GM23338 (cell line): ENCODE measurements at regions not wholly inside any gene's neighbourhood (a gene's known extent, or its start where the extent isn't known, plus 50 kb on each side); places are given as distances from the start of the nearest gene placed in this dataset.

ENCODE experiments used
- CREB1 ChIP-seq: fragments of 250-450 bp; sonication (Bioruptor Pico); IDR thresholded peaks from 2 replicates; pipeline ENCODE4 v1.5.0; 2020; ENCODE audit warnings: low read depth, mild to moderate bottlenecking, moderate library complexity
- EZH2 ChIP-seq: fragments of 200-600 bp; sonication (generic); IDR thresholded peaks from one replicate; pipeline ENCODE4 v1.8.0; 2017; ENCODE audit warnings: antibody characterized with exemption, mild to moderate bottlenecking, low read depth; ENCODE audit not compliant: unreplicated experiment
- EZH2phosphoT487 ChIP-seq: fragments of 200-600 bp; sonication (generic); IDR thresholded peaks from one replicate; pipeline ENCODE4 v1.8.1; 2018; ENCODE audit warnings: antibody characterized with exemption; ENCODE audit not compliant: unreplicated experiment
- JUNB ChIP-seq: IDR thresholded peaks from one replicate; pipeline ENCODE4 v1.6.1; 2016; ENCODE audit warnings: antibody characterized with exemption; ENCODE audit not compliant: unreplicated experiment
- NANOG ChIP-seq: IDR thresholded peaks from 2 replicates; pipeline ENCODE4 v1.6.1; 2016; ENCODE audit warnings: antibody characterized with exemption, borderline replicate concordance
- POLR2AphosphoS5 ChIP-seq: IDR thresholded peaks from 2 replicates; pipeline ENCODE4 v1.6.1; 2016; ENCODE audit warnings: antibody characterized with exemption, low read depth
- STAT1 ChIP-seq: IDR thresholded peaks from one replicate; pipeline ENCODE4 v1.6.1; 2016; ENCODE audit warnings: antibody characterized with exemption; ENCODE audit not compliant: unreplicated experiment
- ZNF331 ChIP-seq: fragments of 250-450 bp; sonication (Bioruptor Pico); IDR thresholded peaks from 2 replicates; pipeline ENCODE4 v1.5.0; 2020; ENCODE audit warnings: low read depth, mild to moderate bottlenecking, moderate library complexity
- TF ChIP-seq, protein P1 (sequence below), 2 experiments: fragments of 200-600 bp in 1 of 2; sonication (generic) in 1 of 2; conservative IDR thresholded peaks; 2 replicates each; pipeline versions ENCODE4 v1.5.1 to v1.6.1; 2016 to 2017; ENCODE audit warnings: antibody characterized with exemption in 2 of 2, low read depth in 2 of 2, mild to moderate bottlenecking in 2 of 2, moderate library complexity in 1 of 2
- TF ChIP-seq, protein P2 (sequence below): IDR thresholded peaks from one replicate; pipeline ENCODE4 v1.6.1; 2018; ENCODE audit warnings: antibody characterized with exemption; ENCODE audit not compliant: unreplicated experiment

DNA sequence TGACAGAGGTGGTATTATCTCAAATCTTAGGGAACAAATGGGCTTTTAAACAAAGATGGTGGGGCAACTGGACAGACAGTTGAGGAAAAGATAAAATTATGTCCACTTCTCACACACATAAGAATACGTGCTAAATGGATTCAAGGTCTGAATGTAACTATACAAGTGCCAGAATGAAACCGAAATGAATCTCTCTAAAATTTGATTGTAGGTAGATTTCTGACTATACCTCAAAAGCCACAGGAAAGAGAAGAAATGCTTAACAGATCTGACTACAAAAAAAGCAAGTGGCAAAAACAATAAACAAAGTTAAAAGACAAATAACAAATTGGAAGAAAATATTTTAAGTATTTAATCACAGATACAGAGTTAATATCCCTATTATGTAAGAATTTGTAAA lies 182.7 kb upstream of the OLIG3 start:
- TF ChIP-seq, protein P1, sequence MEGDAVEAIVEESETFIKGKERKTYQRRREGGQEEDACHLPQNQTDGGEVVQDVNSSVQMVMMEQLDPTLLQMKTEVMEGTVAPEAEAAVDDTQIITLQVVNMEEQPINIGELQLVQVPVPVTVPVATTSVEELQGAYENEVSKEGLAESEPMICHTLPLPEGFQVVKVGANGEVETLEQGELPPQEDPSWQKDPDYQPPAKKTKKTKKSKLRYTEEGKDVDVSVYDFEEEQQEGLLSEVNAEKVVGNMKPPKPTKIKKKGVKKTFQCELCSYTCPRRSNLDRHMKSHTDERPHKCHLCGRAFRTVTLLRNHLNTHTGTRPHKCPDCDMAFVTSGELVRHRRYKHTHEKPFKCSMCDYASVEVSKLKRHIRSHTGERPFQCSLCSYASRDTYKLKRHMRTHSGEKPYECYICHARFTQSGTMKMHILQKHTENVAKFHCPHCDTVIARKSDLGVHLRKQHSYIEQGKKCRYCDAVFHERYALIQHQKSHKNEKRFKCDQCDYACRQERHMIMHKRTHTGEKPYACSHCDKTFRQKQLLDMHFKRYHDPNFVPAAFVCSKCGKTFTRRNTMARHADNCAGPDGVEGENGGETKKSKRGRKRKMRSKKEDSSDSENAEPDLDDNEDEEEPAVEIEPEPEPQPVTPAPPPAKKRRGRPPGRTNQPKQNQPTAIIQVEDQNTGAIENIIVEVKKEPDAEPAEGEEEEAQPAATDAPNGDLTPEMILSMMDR (conservative IDR thresholded peaks at IDR 0.05; ENCODE audit: low read depth in 2 of 2), result no peak
- TF ChIP-seq, protein P2, sequence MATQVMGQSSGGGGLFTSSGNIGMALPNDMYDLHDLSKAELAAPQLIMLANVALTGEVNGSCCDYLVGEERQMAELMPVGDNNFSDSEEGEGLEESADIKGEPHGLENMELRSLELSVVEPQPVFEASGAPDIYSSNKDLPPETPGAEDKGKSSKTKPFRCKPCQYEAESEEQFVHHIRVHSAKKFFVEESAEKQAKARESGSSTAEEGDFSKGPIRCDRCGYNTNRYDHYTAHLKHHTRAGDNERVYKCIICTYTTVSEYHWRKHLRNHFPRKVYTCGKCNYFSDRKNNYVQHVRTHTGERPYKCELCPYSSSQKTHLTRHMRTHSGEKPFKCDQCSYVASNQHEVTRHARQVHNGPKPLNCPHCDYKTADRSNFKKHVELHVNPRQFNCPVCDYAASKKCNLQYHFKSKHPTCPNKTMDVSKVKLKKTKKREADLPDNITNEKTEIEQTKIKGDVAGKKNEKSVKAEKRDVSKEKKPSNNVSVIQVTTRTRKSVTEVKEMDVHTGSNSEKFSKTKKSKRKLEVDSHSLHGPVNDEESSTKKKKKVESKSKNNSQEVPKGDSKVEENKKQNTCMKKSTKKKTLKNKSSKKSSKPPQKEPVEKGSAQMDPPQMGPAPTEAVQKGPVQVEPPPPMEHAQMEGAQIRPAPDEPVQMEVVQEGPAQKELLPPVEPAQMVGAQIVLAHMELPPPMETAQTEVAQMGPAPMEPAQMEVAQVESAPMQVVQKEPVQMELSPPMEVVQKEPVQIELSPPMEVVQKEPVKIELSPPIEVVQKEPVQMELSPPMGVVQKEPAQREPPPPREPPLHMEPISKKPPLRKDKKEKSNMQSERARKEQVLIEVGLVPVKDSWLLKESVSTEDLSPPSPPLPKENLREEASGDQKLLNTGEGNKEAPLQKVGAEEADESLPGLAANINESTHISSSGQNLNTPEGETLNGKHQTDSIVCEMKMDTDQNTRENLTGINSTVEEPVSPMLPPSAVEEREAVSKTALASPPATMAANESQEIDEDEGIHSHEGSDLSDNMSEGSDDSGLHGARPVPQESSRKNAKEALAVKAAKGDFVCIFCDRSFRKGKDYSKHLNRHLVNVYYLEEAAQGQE, result no peak
- TF ChIP-seq EZH2 (no peak), ZNF331 (CRISPR knock-in tag) (no peak), NANOG (no peak), POLR2AphosphoS5 (no peak), CREB1 (CRISPR knock-in tag) (no peak), JUNB (no peak), STAT1 (no peak), EZH2phosphoT487 (no peak)
